NB4 (cell line): ENCODE measurements at regions not wholly inside any gene's neighbourhood (a gene's known extent, or its start where the extent isn't known, plus 50 kb on each side); places are given as distances from the start of the nearest gene placed in this dataset.

Experiments used
- DNase-seq: peaks from one replicate; pipeline ENCODE4 v3.0.0; 2010; ENCODE audit warnings: low read depth
- H3K4me3 ChIP-seq: one replicate; pipeline ENCODE4 v1.5.1; 2011; ENCODE audit warnings: mild to moderate bottlenecking, low read depth, low read length, moderate library complexity
- CTCF ChIP-seq: IDR thresholded peaks from one replicate; pipeline ENCODE4 v1.5.1; 2012; ENCODE audit warnings: low read depth, low read length
- MAX ChIP-seq: IDR thresholded peaks from 2 replicates; pipeline ENCODE4 v1.6.1; 2011; ENCODE audit warnings: low read depth, low read length
- MYC ChIP-seq: IDR thresholded peaks from 2 replicates; pipeline ENCODE4 v1.6.1; 2011; ENCODE audit warnings: low read depth, low read length
- POLR2A ChIP-seq: IDR thresholded peaks from 2 replicates; pipeline ENCODE4 v1.6.1; 2011; ENCODE audit warnings: mild to moderate bottlenecking; ENCODE audit not compliant: insufficient read length; ENCODE audit errors: extremely low read depth

- no peak for DNase-seq
- no peak for TF ChIP-seq POLR2A
- TF ChIP-seq MAX = no peak
- TF ChIP-seq CTCF = no peak
- TF ChIP-seq MYC = no peak
- no peak overlapping the region for H3K4me3 ChIP-seq
These were observed 390.0 kb upstream of the SLC8A1 start for GRCh38 chr2:40841856-40842255.

GRCh38 chr2:40844353-40845277 is 392.7 kb upstream of the SLC8A1 start:
- TF ChIP-seq MYC (no peak), CTCF (peak; percentile 6)
- H3K4me3 ChIP-seq = no peak overlapping the region
- DNase-seq = peak; percentile 22

- no peak overlapping the region for H3K4me3 ChIP-seq
- TF ChIP-seq CTCF (no peak), MAX (no peak), POLR2A (no peak), MYC (no peak)
- DNase-seq = no peak
These were observed 399.8 kb upstream of the SLC8A1 start for GRCh38 chr2:40851661-40852060.

GRCh38 chr2:40859617-40860016 is 407.7 kb upstream of the SLC8A1 start:
- TF ChIP-seq MYC (no peak), CTCF (no peak), POLR2A (no peak), MAX (no peak)
- no peak for DNase-seq
- no peak overlapping the region for H3K4me3 ChIP-seq

- TF ChIP-seq MYC (no peak), CTCF (no peak), POLR2A (no peak), MAX (no peak)
- no peak overlapping the region for H3K4me3 ChIP-seq
These were observed 415.9 kb upstream of the SLC8A1 start for GRCh38 chr2:40867829-40868228.

GRCh38 chr2:40872580-40872979 is 420.7 kb upstream of the SLC8A1 start:
- TF ChIP-seq POLR2A = no peak
- no peak for TF ChIP-seq MAX
- TF ChIP-seq MYC = no peak
- TF ChIP-seq CTCF = no peak
- no peak for DNase-seq
- no peak overlapping the region for H3K4me3 ChIP-seq

More at GRCh38 chr2:40867829-40868228, 415.9 kb upstream of the SLC8A1 start:
- no peak for DNase-seq
